GM12878 (cell line): ENCODE measurements at regions not wholly inside any gene's neighbourhood (a gene's known extent, or its start where the extent isn't known, plus 50 kb on each side); places are given as distances from the start of the nearest gene placed in this dataset.

Experiments used
- ATAC-seq: fragments of 200-7000 bp; cut with Tn5 transposase; 3 replicates; pipeline ENCODE4 v1.9.1; 2020; ENCODE audit warnings: mild to moderate bottlenecking, moderate library complexity
- BruUV-seq: library from RNA; stranded (reverse); fragments of 400-500 nt; replicated peaks from 2 replicates; lab custom pipeline; 2021; lab: Mats Ljungman, UMichigan
- CTCF ChIA-PET: fragments of 300-600 bp; sonication (Branson Sonifier 250); formaldehyde crosslinking; extraction: SDS; loops from one replicate; lab custom pipeline; 2021; ENCODE audit warnings: inconsistent platforms; lab: Yijun Ruan, JAX
- POLR2A ChIA-PET: fragments of 350-600 bp; formaldehyde crosslinking; extraction: SDS; loops from one replicate; lab custom pipeline; 2021; ENCODE audit warnings: inconsistent platforms; lab: Charles Lee
- RAD21 ChIA-PET: fragments of 300-600 bp; sonication (Branson Sonifier 250); formaldehyde crosslinking; loops from one replicate; lab custom pipeline; 2023; ENCODE audit warnings: antibody characterized with exemption; ENCODE audit not compliant: unreplicated experiment; lab: Charles Lee
- SMC1A ChIA-PET: fragments of 300-600 bp; sonication (Branson Sonifier 250); formaldehyde crosslinking; loops from one replicate; lab custom pipeline; 2023; ENCODE audit not compliant: unreplicated experiment, uncharacterized antibody; lab: Charles Lee
- DNase-seq: peaks from one replicate; pipeline ENCODE4 v3.0.0-alpha.2; 2011; ENCODE audit warnings: low read depth, low spot score
- FAIRE-seq: peaks from 3 replicates; lab custom pipeline; 2011; peaks lifted over from hg19 to GRCh38; lab: Jason Lieb, UNC
- H2AFZ ChIP-seq: 2 replicates; pipeline ENCODE4 v1.6.0; 2011; ENCODE audit warnings: low read depth, low read length, control low read depth; ENCODE audit not compliant: control insufficient read depth
- H3K27ac ChIP-seq: 2 replicates; pipeline ENCODE4 v1.5.1; 2011; ENCODE audit warnings: control low read depth; ENCODE audit not compliant: control insufficient read depth, insufficient read depth
- H3K27me3 ChIP-seq, 2 experiments: replicated peaks in 1 of 2; 2 replicates each; pipeline versions ENCODE4 v1.6.0 to v1.6.1; 2011; ENCODE audit warnings: low read length in 1 of 2; ENCODE audit not compliant: control insufficient read depth in 2 of 2, insufficient read depth in 2 of 2
- H3K36me3 ChIP-seq, 2 experiments: 2 replicates each; pipeline ENCODE4 v1.5.1; 2011; ENCODE audit warnings: low read length in 1 of 2; ENCODE audit not compliant: control insufficient read depth in 2 of 2, insufficient read depth in 2 of 2
- H3K4me1 ChIP-seq: 2 replicates; pipeline ENCODE4 v1.6.1; 2011; ENCODE audit warnings: mild to moderate bottlenecking, low read length, moderate library complexity, mixed read lengths; ENCODE audit not compliant: control insufficient read depth, insufficient read depth
- H3K4me2 ChIP-seq: 2 replicates; pipeline ENCODE4 v1.6.0; 2011; ENCODE audit warnings: control low read depth; ENCODE audit not compliant: control insufficient read depth, insufficient read depth
- H3K4me3 ChIP-seq: fragments of 200-600 bp; sonication (generic); 2 replicates; pipeline ENCODE4 v1.5.1; 2016
- H3K79me2 ChIP-seq: 2 replicates; pipeline ENCODE4 v1.6.0; 2011; ENCODE audit warnings: low read length; ENCODE audit not compliant: control insufficient read depth, insufficient read depth
- H3K9ac ChIP-seq: 2 replicates; pipeline ENCODE4 v1.8.0; 2011; ENCODE audit warnings: low read length, control low read depth, mixed read lengths; ENCODE audit not compliant: control insufficient read depth, insufficient read depth
- H3K9me3 ChIP-seq: replicated peaks from 3 replicates; pipeline ENCODE4 v1.5.1; 2011; ENCODE audit warnings: mild to moderate bottlenecking, low read length; ENCODE audit not compliant: control insufficient read depth, insufficient read depth
- H4K20me1 ChIP-seq: 2 replicates; pipeline ENCODE4 v1.6.0; 2011; ENCODE audit not compliant: control insufficient read depth, insufficient read depth
- CREB1 ChIP-seq: IDR thresholded peaks from 2 replicates; pipeline ENCODE4 v1.6.1; 2012; ENCODE audit warnings: low read depth, mild to moderate bottlenecking, inconsistent platforms
- DPF2 ChIP-seq: fragments of 450-650 bp; IDR thresholded peaks from 2 replicates; pipeline ENCODE4 v1.6.1; 2017; ENCODE audit warnings: mild to moderate bottlenecking
- EED ChIP-seq: sonication (generic); IDR thresholded peaks from 2 replicates; pipeline ENCODE4 v1.6.1; 2016; ENCODE audit warnings: antibody characterized with exemption, low read depth
- ETV6 ChIP-seq, 2 experiments: fragments of 450-650 bp in 1 of 2; IDR thresholded peaks in 1 of 2; conservative IDR thresholded peaks in 1 of 2; 2 replicates each; pipeline ENCODE4 v1.6.1; 2014; ENCODE audit warnings: antibody characterized with exemption in 1 of 2, borderline replicate concordance in 1 of 2, low read depth in 1 of 2, mild to moderate bottlenecking in 1 of 2, moderate library complexity in 1 of 2
- FOXK2 ChIP-seq: fragments of 450-650 bp; IDR thresholded peaks from 2 replicates; pipeline ENCODE4 v1.6.1; 2017; ENCODE audit warnings: mild to moderate bottlenecking, moderate library complexity
- GABPA ChIP-seq: IDR thresholded peaks from 2 replicates; pipeline ENCODE4 v1.6.1; 2014; ENCODE audit warnings: antibody characterized with exemption, low read depth, mild to moderate bottlenecking, inconsistent platforms
- YY1 ChIP-seq: IDR thresholded peaks from 2 replicates; pipeline ENCODE4 v1.6.1; 2011; ENCODE audit warnings: low read depth, mild to moderate bottlenecking, low read length
- ZNF274 ChIP-seq: IDR thresholded peaks from one replicate; pipeline ENCODE4 v1.8.0; 2011; ENCODE audit not compliant: insufficient read length, insufficient read depth
- WGBS: methylation state at CpG from one replicate; pipeline ENCODE4 v1.1.6; 2016; ENCODE audit warnings: low lambda C conversion rate; ENCODE audit not compliant: insufficient replicate concordance, insufficient coverage; ENCODE audit errors: missing lambda C conversion rate; 5-methylcytosine and 5-hydroxymethylcytosine counted together
- in situ Hi-C: fragments of 300-500 bp; cut with MboI; formaldehyde crosslinking; loops from 9 replicates; pipeline ENCODE4 v1.14.3; 2018; ENCODE audit warnings: mixed read lengths
- intact Hi-C: fragments of 100-400 bp; cut with micrococcal nuclease; formaldehyde crosslinking; loops from one replicate; pipeline ENCODE4 v1.14.2; 2022; ENCODE audit not compliant: unreplicated experiment
- TF ChIP-seq, protein P1 (sequence below): fragments of 450-650 bp; IDR thresholded peaks from 2 replicates; pipeline ENCODE4 v1.6.1; 2017; ENCODE audit warnings: mild to moderate bottlenecking
- TF ChIP-seq, protein P2 (sequence below): fragments of 450-650 bp; IDR thresholded peaks from 2 replicates; pipeline ENCODE4 v1.6.1; 2016; ENCODE audit warnings: mild to moderate bottlenecking, moderate library complexity, borderline replicate concordance
- TF ChIP-seq, protein P3 (sequence below): fragments of 450-650 bp; IDR thresholded peaks from 2 replicates; pipeline ENCODE4 v1.6.1; 2017; ENCODE audit warnings: borderline replicate concordance
- TF ChIP-seq, protein P4 (sequence below): fragments of 450-650 bp; IDR thresholded peaks from 2 replicates; pipeline ENCODE4 v1.6.1; 2017; ENCODE audit warnings: mild to moderate bottlenecking, moderate library complexity

DNA sequence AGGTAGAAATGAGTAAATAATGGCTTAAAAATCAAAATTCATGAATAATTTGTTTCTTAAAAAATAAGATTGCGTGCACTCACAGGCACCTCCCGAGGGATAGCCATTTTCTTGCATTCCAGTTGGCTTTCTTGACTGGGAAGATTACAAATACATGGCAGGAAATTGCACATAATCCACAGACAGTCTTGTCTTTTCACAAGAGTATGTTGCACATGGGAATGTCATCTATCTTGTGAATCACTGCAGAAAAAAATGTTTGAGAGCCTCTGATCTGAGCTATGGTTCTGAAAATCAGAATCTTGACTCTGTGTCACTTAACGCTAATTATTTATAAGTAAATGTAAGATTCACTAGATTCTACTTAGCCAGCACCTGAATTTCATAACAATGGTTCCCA is 74.1 kb upstream of the PRKG1 start (continued):
- TF ChIP-seq, protein P1, sequence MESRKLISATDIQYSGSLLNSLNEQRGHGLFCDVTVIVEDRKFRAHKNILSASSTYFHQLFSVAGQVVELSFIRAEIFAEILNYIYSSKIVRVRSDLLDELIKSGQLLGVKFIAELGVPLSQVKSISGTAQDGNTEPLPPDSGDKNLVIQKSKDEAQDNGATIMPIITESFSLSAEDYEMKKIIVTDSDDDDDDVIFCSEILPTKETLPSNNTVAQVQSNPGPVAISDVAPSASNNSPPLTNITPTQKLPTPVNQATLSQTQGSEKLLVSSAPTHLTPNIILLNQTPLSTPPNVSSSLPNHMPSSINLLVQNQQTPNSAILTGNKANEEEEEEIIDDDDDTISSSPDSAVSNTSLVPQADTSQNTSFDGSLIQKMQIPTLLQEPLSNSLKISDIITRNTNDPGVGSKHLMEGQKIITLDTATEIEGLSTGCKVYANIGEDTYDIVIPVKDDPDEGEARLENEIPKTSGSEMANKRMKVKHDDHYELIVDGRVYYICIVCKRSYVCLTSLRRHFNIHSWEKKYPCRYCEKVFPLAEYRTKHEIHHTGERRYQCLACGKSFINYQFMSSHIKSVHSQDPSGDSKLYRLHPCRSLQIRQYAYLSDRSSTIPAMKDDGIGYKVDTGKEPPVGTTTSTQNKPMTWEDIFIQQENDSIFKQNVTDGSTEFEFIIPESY, result no peak
- no peak for TF ChIP-seq YY1
- no peak for TF ChIP-seq CREB1

DNA sequence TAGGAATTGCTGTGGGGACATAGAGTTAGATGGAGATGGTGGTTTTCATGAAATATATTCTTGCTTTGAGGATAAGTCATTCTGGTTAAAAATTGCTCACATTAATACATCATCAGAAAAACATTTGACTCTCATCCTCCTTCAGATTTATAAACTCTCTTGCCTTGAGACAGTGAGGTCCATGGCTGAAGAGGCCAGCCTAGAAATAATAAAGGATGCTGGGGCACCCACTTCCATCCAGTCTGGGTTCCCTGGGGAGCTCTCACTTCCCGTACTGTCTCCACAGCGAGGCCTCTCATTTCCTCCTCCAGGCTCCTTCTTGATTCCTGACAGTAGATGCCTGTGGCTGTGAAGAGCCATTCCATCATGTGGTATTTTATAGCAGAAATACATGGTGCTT is 73.3 kb upstream of the PRKG1 start:
- H3K9me3 ChIP-seq, result no peaks in the 10 kb centered on the region
- H3K36me3 ChIP-seq, result no peaks in the 10 kb centered on the region
- WGBS, result 0% methylated on average over 2 of the region's 2 CpGs
- RAD21 ChIA-PET, result no interaction called here
- no TSS peak for BruUV-seq
- CTCF ChIA-PET, result interaction anchor here (0.6 kb wide), 1 partner anchor 52 kb away, joined by 3 read pairs; no protein-coding TSS in a partner anchor
- no peaks in the 10 kb centered on the region for H3K4me1 ChIP-seq
- SMC1A ChIA-PET, result no interaction called here
- no peaks in the 10 kb centered on the region for H4K20me1 ChIP-seq
- H3K27ac ChIP-seq, result no peak overlapping the region
- no peak for FAIRE-seq
- H3K4me3 ChIP-seq, result no peak overlapping the region
- POLR2A ChIA-PET, result no interaction called here
- no peaks in the 10 kb centered on the region for H3K79me2 ChIP-seq
- intact Hi-C loops, result loop anchor here (5.0 kb wide), 1 partner anchor 421 kb away; no protein-coding TSS in a partner anchor
- H2AFZ ChIP-seq, result no peak overlapping the region
- ATAC-seq, result no peak
- H3K27me3 ChIP-seq, result no peaks in the 10 kb centered on the region; a peak in 1 of 4 replicates
- H3K9ac ChIP-seq, result no peak overlapping the region
- H3K4me2 ChIP-seq, result no peak overlapping the region
- in situ Hi-C loops, result loop anchor here (25.0 kb wide), 1 partner anchor 1211 kb away; no protein-coding TSS in a partner anchor
- no peak for DNase-seq
- TF ChIP-seq EED, result no peak
- TF ChIP-seq, protein P2, sequence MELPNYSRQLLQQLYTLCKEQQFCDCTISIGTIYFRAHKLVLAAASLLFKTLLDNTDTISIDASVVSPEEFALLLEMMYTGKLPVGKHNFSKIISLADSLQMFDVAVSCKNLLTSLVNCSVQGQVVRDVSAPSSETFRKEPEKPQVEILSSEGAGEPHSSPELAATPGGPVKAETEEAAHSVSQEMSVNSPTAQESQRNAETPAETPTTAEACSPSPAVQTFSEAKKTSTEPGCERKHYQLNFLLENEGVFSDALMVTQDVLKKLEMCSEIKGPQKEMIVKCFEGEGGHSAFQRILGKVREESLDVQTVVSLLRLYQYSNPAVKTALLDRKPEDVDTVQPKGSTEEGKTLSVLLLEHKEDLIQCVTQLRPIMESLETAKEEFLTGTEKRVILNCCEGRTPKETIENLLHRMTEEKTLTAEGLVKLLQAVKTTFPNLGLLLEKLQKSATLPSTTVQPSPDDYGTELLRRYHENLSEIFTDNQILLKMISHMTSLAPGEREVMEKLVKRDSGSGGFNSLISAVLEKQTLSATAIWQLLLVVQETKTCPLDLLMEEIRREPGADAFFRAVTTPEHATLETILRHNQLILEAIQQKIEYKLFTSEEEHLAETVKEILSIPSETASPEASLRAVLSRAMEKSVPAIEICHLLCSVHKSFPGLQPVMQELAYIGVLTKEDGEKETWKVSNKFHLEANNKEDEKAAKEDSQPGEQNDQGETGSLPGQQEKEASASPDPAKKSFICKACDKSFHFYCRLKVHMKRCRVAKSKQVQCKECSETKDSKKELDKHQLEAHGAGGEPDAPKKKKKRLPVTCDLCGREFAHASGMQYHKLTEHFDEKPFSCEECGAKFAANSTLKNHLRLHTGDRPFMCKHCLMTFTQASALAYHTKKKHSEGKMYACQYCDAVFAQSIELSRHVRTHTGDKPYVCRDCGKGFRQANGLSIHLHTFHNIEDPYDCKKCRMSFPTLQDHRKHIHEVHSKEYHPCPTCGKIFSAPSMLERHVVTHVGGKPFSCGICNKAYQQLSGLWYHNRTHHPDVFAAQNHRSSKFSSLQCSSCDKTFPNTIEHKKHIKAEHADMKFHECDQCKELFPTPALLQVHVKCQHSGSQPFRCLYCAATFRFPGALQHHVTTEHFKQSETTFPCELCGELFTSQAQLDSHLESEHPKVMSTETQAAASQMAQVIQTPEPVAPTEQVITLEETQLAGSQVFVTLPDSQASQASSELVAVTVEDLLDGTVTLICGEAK, result no peak
- TF ChIP-seq DPF2, result no peak
- TF ChIP-seq GABPA, result no peak
- no peak for TF ChIP-seq FOXK2
- no peak for TF ChIP-seq ETV6 (conservative IDR thresholded peaks at IDR 0.05 in 1 of 2, IDR thresholded peaks at IDR 0.05 in 1 of 2; ENCODE audit: borderline replicate concordance in 1 of 2, low read depth in 1 of 2)
- no peak for TF ChIP-seq ZNF274
- TF ChIP-seq, protein P3, sequence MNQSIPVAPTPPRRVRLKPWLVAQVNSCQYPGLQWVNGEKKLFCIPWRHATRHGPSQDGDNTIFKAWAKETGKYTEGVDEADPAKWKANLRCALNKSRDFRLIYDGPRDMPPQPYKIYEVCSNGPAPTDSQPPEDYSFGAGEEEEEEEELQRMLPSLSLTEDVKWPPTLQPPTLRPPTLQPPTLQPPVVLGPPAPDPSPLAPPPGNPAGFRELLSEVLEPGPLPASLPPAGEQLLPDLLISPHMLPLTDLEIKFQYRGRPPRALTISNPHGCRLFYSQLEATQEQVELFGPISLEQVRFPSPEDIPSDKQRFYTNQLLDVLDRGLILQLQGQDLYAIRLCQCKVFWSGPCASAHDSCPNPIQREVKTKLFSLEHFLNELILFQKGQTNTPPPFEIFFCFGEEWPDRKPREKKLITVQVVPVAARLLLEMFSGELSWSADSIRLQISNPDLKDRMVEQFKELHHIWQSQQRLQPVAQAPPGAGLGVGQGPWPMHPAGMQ, result no peak
- TF ChIP-seq, protein P4, sequence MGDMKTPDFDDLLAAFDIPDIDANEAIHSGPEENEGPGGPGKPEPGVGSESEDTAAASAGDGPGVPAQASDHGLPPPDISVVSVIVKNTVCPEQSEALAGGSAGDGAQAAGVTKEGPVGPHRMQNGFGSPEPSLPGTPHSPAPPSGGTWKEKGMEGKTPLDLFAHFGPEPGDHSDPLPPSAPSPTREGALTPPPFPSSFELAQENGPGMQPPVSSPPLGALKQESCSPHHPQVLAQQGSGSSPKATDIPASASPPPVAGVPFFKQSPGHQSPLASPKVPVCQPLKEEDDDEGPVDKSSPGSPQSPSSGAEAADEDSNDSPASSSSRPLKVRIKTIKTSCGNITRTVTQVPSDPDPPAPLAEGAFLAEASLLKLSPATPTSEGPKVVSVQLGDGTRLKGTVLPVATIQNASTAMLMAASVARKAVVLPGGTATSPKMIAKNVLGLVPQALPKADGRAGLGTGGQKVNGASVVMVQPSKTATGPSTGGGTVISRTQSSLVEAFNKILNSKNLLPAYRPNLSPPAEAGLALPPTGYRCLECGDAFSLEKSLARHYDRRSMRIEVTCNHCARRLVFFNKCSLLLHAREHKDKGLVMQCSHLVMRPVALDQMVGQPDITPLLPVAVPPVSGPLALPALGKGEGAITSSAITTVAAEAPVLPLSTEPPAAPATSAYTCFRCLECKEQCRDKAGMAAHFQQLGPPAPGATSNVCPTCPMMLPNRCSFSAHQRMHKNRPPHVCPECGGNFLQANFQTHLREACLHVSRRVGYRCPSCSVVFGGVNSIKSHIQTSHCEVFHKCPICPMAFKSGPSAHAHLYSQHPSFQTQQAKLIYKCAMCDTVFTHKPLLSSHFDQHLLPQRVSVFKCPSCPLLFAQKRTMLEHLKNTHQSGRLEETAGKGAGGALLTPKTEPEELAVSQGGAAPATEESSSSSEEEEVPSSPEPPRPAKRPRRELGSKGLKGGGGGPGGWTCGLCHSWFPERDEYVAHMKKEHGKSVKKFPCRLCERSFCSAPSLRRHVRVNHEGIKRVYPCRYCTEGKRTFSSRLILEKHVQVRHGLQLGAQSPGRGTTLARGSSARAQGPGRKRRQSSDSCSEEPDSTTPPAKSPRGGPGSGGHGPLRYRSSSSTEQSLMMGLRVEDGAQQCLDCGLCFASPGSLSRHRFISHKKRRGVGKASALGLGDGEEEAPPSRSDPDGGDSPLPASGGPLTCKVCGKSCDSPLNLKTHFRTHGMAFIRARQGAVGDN, result no peak
